Bronchial epithelial cell (primary cell): ENCODE measurements at regions not wholly inside any gene's neighbourhood (a gene's known extent, or its start where the extent isn't known, plus 50 kb on each side); places are given as distances from the start of the nearest gene placed in this dataset.

Source experiments
- DNase-seq: peaks from one replicate; pipeline ENCODE4 v3.0.0-alpha.2; 2010; ENCODE audit warnings: low read depth
- FAIRE-seq: peaks from 2 replicates; lab custom pipeline; 2011; peaks lifted over from hg19 to GRCh38; lab: Jason Lieb, UNC
- H3K27me3 ChIP-seq: 2 replicates; pipeline ENCODE4 v1.5.1; 2011; ENCODE audit warnings: low read length; ENCODE audit not compliant: control insufficient read depth, insufficient read depth
- H3K36me3 ChIP-seq: 2 replicates; pipeline ENCODE4 v1.5.1; 2011; ENCODE audit warnings: low read length; ENCODE audit not compliant: control insufficient read depth, insufficient read depth
- H3K4me3 ChIP-seq: 2 replicates; pipeline ENCODE4 v1.5.1; 2011; ENCODE audit warnings: mild to moderate bottlenecking, low read depth, low read length, control low read depth
- TF ChIP-seq, protein P1 (sequence below): IDR thresholded peaks from 2 replicates; pipeline ENCODE4 v1.5.1; 2011; ENCODE audit warnings: mild to moderate bottlenecking, moderate library complexity, low read length, control low read depth, inconsistent platforms; ENCODE audit not compliant: insufficient read depth, severe bottlenecking

DNA sequence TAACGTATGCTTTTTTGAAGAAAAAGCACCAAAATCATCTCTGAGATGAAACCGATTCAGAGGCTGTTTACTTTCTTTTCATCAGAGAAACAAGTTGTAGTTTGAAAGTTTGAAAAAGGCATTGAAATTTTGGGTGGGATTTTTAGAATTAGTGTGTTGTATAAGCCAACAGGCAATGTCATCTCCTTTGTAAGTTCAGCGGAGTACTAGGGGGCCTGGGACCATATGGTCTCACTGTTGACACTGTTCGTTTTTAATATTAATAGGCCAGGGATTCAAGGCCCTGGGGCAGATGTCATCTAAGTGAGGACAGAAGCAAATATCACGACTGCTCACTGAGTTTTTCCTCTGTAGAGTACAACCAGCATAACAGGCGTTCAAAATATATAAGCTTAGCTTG is 256.2 kb upstream of the RARB start:
- H3K27me3 ChIP-seq, result no peaks in the 10 kb centered on the region
- H3K36me3 ChIP-seq, result no peaks in the 10 kb centered on the region
- no peak for DNase-seq
- TF ChIP-seq, protein P1, sequence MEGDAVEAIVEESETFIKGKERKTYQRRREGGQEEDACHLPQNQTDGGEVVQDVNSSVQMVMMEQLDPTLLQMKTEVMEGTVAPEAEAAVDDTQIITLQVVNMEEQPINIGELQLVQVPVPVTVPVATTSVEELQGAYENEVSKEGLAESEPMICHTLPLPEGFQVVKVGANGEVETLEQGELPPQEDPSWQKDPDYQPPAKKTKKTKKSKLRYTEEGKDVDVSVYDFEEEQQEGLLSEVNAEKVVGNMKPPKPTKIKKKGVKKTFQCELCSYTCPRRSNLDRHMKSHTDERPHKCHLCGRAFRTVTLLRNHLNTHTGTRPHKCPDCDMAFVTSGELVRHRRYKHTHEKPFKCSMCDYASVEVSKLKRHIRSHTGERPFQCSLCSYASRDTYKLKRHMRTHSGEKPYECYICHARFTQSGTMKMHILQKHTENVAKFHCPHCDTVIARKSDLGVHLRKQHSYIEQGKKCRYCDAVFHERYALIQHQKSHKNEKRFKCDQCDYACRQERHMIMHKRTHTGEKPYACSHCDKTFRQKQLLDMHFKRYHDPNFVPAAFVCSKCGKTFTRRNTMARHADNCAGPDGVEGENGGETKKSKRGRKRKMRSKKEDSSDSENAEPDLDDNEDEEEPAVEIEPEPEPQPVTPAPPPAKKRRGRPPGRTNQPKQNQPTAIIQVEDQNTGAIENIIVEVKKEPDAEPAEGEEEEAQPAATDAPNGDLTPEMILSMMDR, result no peak
- no peak overlapping the region for H3K4me3 ChIP-seq
- no peak for FAIRE-seq

DNA sequence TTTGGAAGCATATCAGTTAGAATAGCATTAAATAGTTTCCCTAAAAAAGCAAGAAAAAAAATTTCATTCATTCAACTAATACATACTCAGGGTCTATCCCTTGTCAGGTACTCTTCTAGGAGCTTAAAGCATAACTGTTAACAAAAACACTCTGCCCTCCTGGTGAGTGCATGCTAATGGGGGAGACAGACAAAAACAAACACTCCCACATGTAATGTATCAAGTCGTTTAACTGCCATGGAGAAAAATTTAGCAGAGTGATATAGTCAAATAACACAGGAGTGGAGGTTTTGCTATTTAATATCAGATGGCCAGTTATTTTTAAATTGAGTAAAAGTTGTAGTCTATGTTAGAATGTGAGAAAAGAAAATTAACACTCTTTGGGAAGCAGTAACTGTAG is 254.5 kb upstream of the RARB start:
- H3K36me3 ChIP-seq, result no peaks in the 10 kb centered on the region
- DNase-seq (no peak), FAIRE-seq (no peak)
- TF ChIP-seq, protein P1, result no peak
- no peak overlapping the region for H3K4me3 ChIP-seq
- H3K27me3 ChIP-seq, result no peaks in the 10 kb centered on the region

DNA sequence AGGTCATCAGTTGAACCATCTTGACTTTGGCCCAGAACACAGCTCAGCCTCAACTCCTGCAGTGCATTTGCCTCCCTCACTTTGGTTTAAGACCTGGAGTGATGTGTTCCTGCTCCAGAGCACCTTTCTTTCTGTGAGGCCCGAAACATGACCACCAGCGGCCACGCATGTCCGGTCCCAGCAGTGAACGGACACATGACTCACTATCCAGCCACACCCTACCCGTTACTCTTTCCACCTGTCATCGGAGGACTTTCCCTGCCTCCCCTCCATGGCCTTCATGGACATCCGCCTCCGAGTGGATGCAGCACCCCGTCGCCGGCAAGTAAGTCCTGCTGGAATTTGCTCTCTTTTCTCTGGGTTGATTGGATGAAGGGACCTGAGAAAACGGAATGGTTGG is 253.8 kb upstream of the RARB start:
- TF ChIP-seq, protein P1, result no peak
- FAIRE-seq (no peak), DNase-seq (no peak)
- no peaks in the 10 kb centered on the region for H3K36me3 ChIP-seq
- no peaks in the 10 kb centered on the region for H3K27me3 ChIP-seq
- H3K4me3 ChIP-seq, result no peak overlapping the region

DNA sequence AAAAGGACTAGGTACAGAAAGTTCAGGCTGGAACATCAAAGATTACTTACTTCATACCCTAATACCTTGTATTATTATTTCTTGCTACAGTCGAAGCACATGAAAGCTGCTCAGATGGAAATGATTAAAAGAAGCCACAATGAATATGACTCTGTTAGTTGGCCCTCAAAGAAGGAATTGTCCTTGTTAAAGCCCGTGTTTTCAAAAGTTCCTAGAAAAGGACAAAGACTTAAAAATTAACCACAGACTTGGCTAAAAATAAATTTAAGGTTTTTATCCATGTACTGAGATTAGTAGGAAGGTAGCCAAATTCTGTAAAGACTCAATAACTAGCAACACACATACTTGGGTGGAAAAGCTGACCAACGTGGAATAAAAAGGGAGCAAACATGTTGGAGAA is 251.0 kb upstream of the RARB start:
- DNase-seq, result no peak
- Histone ChIP-seq H3K27me3 (no peaks in the 10 kb centered on the region), H3K36me3 (no peaks in the 10 kb centered on the region), H3K4me3 (no peak overlapping the region)
- FAIRE-seq, result no peak
- TF ChIP-seq, protein P1, result no peak

DNA sequence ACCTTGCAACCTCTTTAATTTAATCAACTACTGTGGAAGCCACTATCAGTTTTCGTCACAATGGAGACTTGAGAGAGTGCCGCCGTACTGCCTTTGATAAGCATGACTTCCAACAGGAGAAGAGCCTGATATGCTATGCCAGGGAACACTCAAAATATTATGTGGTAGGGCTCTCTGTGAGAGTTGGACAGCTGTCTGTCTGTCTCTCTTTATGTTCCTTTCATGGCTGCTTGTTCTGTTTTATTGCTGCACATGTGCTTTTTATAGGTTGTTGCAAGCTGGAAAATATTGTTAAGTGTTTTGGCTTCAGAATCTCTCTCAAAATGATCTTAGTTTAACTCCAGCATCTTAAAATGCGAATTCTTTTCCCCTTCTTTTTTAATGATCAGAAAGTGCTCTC is 249.4 kb upstream of the RARB start:
- FAIRE-seq (no peak), DNase-seq (no peak)
- TF ChIP-seq, protein P1, result no peak
- Histone ChIP-seq H3K27me3 (no peaks in the 10 kb centered on the region), H3K4me3 (no peak overlapping the region), H3K36me3 (no peaks in the 10 kb centered on the region)

DNA sequence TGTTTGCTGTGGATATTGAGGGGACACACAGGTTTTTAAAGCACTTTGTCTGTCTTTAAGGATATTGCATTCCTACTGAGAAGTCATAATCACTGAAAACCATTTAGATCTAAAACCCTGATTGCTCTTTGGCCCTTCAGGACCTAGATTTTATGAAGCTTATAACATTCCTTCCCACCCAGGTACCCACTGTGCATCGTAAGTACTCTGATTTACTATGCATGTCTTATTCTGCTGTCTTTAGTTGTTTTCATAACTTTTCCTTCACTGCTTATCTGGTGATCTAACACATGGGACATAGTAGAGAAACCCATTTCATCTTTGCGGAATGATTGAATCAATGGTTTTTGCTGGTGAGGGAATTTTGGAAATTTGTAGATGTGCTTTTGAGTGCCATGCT is 247.0 kb upstream of the RARB start:
- no peaks in the 10 kb centered on the region for H3K27me3 ChIP-seq
- no peak for DNase-seq
- no peaks in the 10 kb centered on the region for H3K36me3 ChIP-seq
- no peak for FAIRE-seq
- TF ChIP-seq, protein P1, result no peak
- no peak overlapping the region for H3K4me3 ChIP-seq
